ENCODE measurements at regions not wholly inside any gene's neighbourhood (a gene's known extent, or its start where the extent isn't known, plus 50 kb on each side); places are given as distances from the start of the nearest gene placed in this dataset.

GRCh38 chr1:188904201-188904600, 1573.5 kb downstream of the BRINP3 start:
- DNase-seq (ENCODE audit: low read depth): no peak
- no peak for TF ChIP-seq CTCF (IDR thresholded peaks at IDR 0.05; ENCODE audit: low read length, missing control alignments)
- H3K4me3 ChIP-seq (replicated peaks; ENCODE audit: low read depth, low read length): no peak overlapping the region

GRCh38 chr1:188906921-188907641, 1570.6 kb downstream of the BRINP3 start:
- H3K4me3 ChIP-seq (replicated peaks; ENCODE audit: low read depth, low read length): no peak overlapping the region
- DNase-seq (ENCODE audit: low read depth): no peak
- TF ChIP-seq CTCF (IDR thresholded peaks at IDR 0.05; ENCODE audit: low read length, missing control alignments): no peak

GRCh38 chr1:188930382-188930781, 1547.3 kb downstream of the BRINP3 start:
- H3K4me3 ChIP-seq (replicated peaks; ENCODE audit: low read depth, low read length): no peak overlapping the region
- TF ChIP-seq CTCF (IDR thresholded peaks at IDR 0.05; ENCODE audit: low read length, missing control alignments): no peak
- no peak for DNase-seq (ENCODE audit: low read depth)

GRCh38 chr1:188931506-188931905, 1546.2 kb downstream of the BRINP3 start:
- no peak overlapping the region for H3K4me3 ChIP-seq (replicated peaks; ENCODE audit: low read depth, low read length)
- no peak for DNase-seq (ENCODE audit: low read depth)
- TF ChIP-seq CTCF (IDR thresholded peaks at IDR 0.05; ENCODE audit: low read length, missing control alignments): no peak

GRCh38 chr1:188937965-188938551, 1539.6 kb downstream of the BRINP3 start:
- DNase-seq (ENCODE audit: low read depth): peak; percentile 4
- H3K4me3 ChIP-seq (replicated peaks; ENCODE audit: low read depth, low read length): no peak overlapping the region
- TF ChIP-seq CTCF (IDR thresholded peaks at IDR 0.05; ENCODE audit: low read length, missing control alignments): peak; percentile 30

- H3K4me3 ChIP-seq (replicated peaks; ENCODE audit: low read depth, low read length): no peak overlapping the region
- DNase-seq (ENCODE audit: low read depth): no peak
- no peak for TF ChIP-seq CTCF (IDR thresholded peaks at IDR 0.05; ENCODE audit: low read length, missing control alignments)
These were observed 1535.7 kb downstream of the BRINP3 start for GRCh38 chr1:188941986-188942385.

- no peak for DNase-seq (ENCODE audit: low read depth)
- no peak for TF ChIP-seq CTCF (IDR thresholded peaks at IDR 0.05; ENCODE audit: low read length, missing control alignments)
- H3K4me3 ChIP-seq (replicated peaks; ENCODE audit: low read depth, low read length): no peak overlapping the region
These were observed 1528.0 kb downstream of the BRINP3 start for GRCh38 chr1:188949701-188950100.
